T-helper 2 cell (primary cell): ENCODE measurements at regions not wholly inside any gene's neighbourhood (a gene's known extent, or its start where the extent isn't known, plus 50 kb on each side); places are given as distances from the start of the nearest gene placed in this dataset.

Source experiments
- DNase-seq, 5 experiments: peaks; one replicate each; pipeline versions ENCODE4 v3.0.0 to v3.0.0-alpha.2; 2012 to 2022

- DNase-seq = peak in 1 of 5 experiments; percentile 21
Measured at GRCh38 chr3:101172516-101172915, 147.9 kb downstream of the IMPG2 start.

- peak in 1 of 5 experiments; percentile 93 for DNase-seq
Measured at GRCh38 chr3:101171681-101172191, 148.6 kb downstream of the IMPG2 start.

GRCh38 chr3:101170806-101171558 lies 149.4 kb downstream of the IMPG2 start:
- DNase-seq = peak in 1 of 5 experiments; percentile 85

- peak in 1 of 5 experiments; percentile 29 for DNase-seq
Measured at GRCh38 chr3:101170062-101170771, 150.2 kb downstream of the IMPG2 start.

- DNase-seq = no peak
Measured at GRCh38 chr3:101169516-101169915, 150.9 kb downstream of the IMPG2 start.

GRCh38 chr3:101167376-101167775 lies 153.0 kb downstream of the IMPG2 start:
- DNase-seq = no peak

GRCh38 chr3:101166150-101166549 lies 154.2 kb downstream of the IMPG2 start:
- no peak for DNase-seq

- DNase-seq = no peak
Measured at GRCh38 chr3:101163554-101163953, 156.8 kb downstream of the IMPG2 start.

- DNase-seq = no peak
Measured at GRCh38 chr3:101159478-101159877, 160.9 kb downstream of the IMPG2 start.

- DNase-seq = no peak
Measured at GRCh38 chr3:101158374-101158773, 162.0 kb downstream of the IMPG2 start.

GRCh38 chr3:101156787-101157345 lies 163.5 kb downstream of the IMPG2 start:
- no peak for DNase-seq

GRCh38 chr3:101155825-101156224 lies 162.6 kb upstream of the ABI3BP start:
- no peak for DNase-seq

- peak in 1 of 5 experiments; percentile 20 for DNase-seq
Measured at GRCh38 chr3:101154401-101154800, 161.2 kb upstream of the ABI3BP start.

GRCh38 chr3:101151286-101151913 lies 158.2 kb upstream of the ABI3BP start:
- no peak for DNase-seq

- DNase-seq = no peak
Measured at GRCh38 chr3:101150504-101150903, 157.3 kb upstream of the ABI3BP start.

- no peak for DNase-seq
Measured at GRCh38 chr3:101149707-101150106, 156.5 kb upstream of the ABI3BP start.

GRCh38 chr3:101149251-101149650 lies 156.0 kb upstream of the ABI3BP start:
- DNase-seq = no peak

GRCh38 chr3:101148001-101148400 lies 154.8 kb upstream of the ABI3BP start:
- DNase-seq = no peak

GRCh38 chr3:101146946-101147345 lies 153.7 kb upstream of the ABI3BP start:
- DNase-seq = no peak

- no peak for DNase-seq
Measured at GRCh38 chr3:101144105-101144504, 150.9 kb upstream of the ABI3BP start.

- no peak for DNase-seq
Measured at GRCh38 chr3:101143012-101143411, 149.8 kb upstream of the ABI3BP start.

- DNase-seq = no peak
Measured at GRCh38 chr3:101142160-101142559, 148.9 kb upstream of the ABI3BP start.

- no peak for DNase-seq
Measured at GRCh38 chr3:101141135-101141534, 147.9 kb upstream of the ABI3BP start.
